ENCODE measurements at regions not wholly inside any gene's neighbourhood (a gene's known extent, or its start where the extent isn't known, plus 50 kb on each side); places are given as distances from the start of the nearest gene placed in this dataset.

DNA sequence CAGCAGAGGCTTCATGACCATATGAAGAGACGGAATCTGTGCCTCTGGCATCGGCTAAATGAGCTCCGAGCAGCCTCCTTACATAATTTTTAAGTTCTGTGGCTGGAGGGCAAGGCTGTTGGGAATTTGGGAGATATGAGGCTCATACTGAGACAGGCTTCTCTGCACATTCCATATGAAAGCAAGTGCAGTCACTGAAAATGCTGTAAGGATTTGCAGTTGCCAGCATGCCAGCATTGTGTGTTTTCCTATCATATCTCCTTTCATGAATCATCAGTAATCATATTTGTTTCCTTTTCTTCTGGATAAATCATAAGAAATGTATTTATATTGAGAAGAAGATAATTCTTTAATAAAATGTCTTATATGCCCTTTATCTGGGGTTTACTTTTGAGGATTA lies 775.4 kb downstream of the SEMA5A start:
- Histone ChIP-seq H3K9me3 (ENCODE audit: control insufficient read depth, low read length) (no peaks in the 10 kb centered on the region), H2AFZ (no peak overlapping the region), H3K4me1 (no peaks in the 10 kb centered on the region), H3K4me3 (ENCODE audit: low read depth, low read length) (no peak overlapping the region), H3K27ac (no peak overlapping the region), H3K36me3 (ENCODE audit: control insufficient read depth, insufficient read depth, low read length) (no peaks in the 10 kb centered on the region), H3K4me2 (ENCODE audit: low read length) (no peak overlapping the region), H3K79me2 (no peaks in the 10 kb centered on the region), H3K27me3 (ENCODE audit: control insufficient read depth, insufficient read depth, low read length) (no peaks in the 10 kb centered on the region), H3K9ac (no peak overlapping the region)
- TF ChIP-seq, protein P1, sequence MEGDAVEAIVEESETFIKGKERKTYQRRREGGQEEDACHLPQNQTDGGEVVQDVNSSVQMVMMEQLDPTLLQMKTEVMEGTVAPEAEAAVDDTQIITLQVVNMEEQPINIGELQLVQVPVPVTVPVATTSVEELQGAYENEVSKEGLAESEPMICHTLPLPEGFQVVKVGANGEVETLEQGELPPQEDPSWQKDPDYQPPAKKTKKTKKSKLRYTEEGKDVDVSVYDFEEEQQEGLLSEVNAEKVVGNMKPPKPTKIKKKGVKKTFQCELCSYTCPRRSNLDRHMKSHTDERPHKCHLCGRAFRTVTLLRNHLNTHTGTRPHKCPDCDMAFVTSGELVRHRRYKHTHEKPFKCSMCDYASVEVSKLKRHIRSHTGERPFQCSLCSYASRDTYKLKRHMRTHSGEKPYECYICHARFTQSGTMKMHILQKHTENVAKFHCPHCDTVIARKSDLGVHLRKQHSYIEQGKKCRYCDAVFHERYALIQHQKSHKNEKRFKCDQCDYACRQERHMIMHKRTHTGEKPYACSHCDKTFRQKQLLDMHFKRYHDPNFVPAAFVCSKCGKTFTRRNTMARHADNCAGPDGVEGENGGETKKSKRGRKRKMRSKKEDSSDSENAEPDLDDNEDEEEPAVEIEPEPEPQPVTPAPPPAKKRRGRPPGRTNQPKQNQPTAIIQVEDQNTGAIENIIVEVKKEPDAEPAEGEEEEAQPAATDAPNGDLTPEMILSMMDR (IDR thresholded peaks at IDR 0.05), result no peak

DNA sequence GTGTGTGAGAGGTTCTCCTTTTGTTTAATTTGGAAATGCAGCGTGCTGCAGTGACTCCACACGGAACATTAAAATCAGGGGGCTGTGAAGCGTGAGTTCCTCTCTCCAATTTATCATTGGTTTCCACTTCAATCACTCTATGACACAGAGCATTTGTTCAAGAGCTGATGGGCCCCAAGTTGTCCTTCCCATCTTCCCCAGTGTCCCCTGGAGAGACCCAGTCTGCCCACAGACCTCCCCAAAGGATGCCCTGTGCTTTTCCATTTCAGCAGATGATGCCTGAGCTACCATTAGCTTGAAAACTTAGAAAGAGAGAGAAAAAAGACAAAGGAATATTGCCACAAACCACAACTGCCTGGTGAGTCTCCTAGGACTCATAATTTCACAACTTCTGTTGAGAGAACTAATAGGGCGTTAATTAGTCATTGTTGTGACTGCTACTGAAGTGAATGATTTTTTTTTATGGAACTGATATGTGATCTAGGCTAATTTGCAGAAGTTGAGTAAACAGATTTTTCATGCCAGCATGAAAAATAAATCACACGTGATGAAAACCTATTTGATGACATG lies 772.7 kb downstream of the SEMA5A start:
- H3K4me3 ChIP-seq (ENCODE audit: low read depth, low read length), result no peak overlapping the region
- no peak overlapping the region for H2AFZ ChIP-seq
- TF ChIP-seq, protein P1 (IDR thresholded peaks at IDR 0.05), result no peak
- no peaks in the 10 kb centered on the region for H3K27me3 ChIP-seq (ENCODE audit: control insufficient read depth, insufficient read depth, low read length)
- H3K4me2 ChIP-seq (ENCODE audit: low read length), result no peak overlapping the region
- H3K36me3 ChIP-seq (ENCODE audit: control insufficient read depth, insufficient read depth, low read length), result no peaks in the 10 kb centered on the region
- H3K4me1 ChIP-seq, result no peaks in the 10 kb centered on the region
- no peaks in the 10 kb centered on the region for H3K9me3 ChIP-seq (ENCODE audit: control insufficient read depth, low read length)
- H3K9ac ChIP-seq, result no peak overlapping the region
- no peaks in the 10 kb centered on the region for H3K79me2 ChIP-seq
- H3K27ac ChIP-seq, result no peak overlapping the region

DNA sequence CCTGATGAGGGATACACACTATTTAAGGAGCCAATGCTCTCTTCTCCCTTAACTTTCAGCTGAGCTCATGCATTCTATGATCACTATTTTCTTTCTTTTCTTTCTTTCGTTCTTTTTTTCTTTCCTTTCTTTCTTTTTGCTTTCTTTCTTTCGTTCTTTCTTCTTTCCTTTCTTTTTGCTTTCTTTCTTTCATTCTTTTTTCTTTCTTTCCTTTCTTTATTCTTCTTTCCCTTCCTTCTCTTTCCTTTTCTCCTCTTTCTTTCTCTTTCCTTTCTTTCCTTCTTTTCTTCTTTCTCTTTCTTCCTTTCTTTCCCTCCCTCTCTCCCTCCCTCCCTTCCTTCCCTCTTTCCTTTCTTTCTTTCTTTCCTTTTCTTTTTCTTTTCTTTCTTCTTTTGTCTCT lies 761.2 kb downstream of the SEMA5A start:
- no peak overlapping the region for H3K27ac ChIP-seq
- no peaks in the 10 kb centered on the region for H3K9me3 ChIP-seq (ENCODE audit: control insufficient read depth, low read length)
- H3K4me3 ChIP-seq (ENCODE audit: low read depth, low read length), result no peak overlapping the region
- no peaks in the 10 kb centered on the region for H3K27me3 ChIP-seq (ENCODE audit: control insufficient read depth, insufficient read depth, low read length)
- H3K9ac ChIP-seq, result no peak overlapping the region
- no peak overlapping the region for H3K4me2 ChIP-seq (ENCODE audit: low read length)
- no peaks in the 10 kb centered on the region for H3K4me1 ChIP-seq
- no peaks in the 10 kb centered on the region for H3K79me2 ChIP-seq
- no peaks in the 10 kb centered on the region for H3K36me3 ChIP-seq (ENCODE audit: control insufficient read depth, insufficient read depth, low read length)
- H2AFZ ChIP-seq, result no peak overlapping the region
- TF ChIP-seq, protein P1 (IDR thresholded peaks at IDR 0.05), result no peak

DNA sequence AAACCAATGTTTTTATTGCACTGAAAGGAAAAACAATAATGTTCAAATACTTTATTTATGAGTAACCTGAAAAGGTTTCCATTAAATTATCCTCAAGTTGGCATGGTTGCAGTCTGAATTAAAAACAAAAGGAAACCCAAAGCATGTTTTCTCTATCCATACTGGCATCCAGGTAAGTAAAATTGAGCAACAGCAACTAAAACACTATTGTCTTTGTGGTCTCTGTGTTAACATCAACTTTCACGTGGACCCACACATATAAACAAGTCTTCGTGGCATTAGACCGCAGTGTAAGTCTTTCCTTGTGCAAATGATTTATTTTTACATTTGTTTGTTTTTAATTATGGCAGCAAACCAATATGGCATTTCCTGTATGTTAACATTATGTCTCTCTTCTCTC lies 757.6 kb downstream of the SEMA5A start:
- no peak overlapping the region for H3K4me2 ChIP-seq (ENCODE audit: low read length)

DNA sequence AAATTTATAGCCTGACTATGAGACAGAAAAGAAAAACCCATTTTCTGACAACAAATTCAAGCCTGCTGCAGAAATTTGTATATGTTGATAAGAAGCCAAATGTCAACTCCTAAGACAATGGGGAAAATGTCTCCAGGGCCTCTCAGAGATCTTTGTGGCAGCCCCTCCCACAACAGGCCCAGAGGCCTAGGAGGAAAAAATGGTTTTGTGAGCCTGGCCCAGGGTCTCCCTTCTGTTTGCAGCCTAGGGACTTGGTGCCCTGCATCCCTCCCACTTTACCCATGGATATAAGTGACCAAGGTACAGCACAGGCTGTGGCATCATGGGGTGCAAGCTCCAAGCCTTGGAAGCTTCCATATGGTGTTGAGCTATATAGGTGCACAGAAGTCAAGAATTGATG lies 740.2 kb downstream of the SEMA5A start:
- Histone ChIP-seq H3K36me3 (ENCODE audit: control insufficient read depth, insufficient read depth, low read length) (no peaks in the 10 kb centered on the region), H3K27ac (no peak overlapping the region), H3K79me2 (no peaks in the 10 kb centered on the region), H3K27me3 (ENCODE audit: control insufficient read depth, insufficient read depth, low read length) (no peaks in the 10 kb centered on the region), H3K4me3 (ENCODE audit: low read depth, low read length) (no peak overlapping the region), H3K9me3 (ENCODE audit: control insufficient read depth, low read length) (peaks cover 3% of the 10 kb centered on the region), H3K4me1 (no peaks in the 10 kb centered on the region), H2AFZ (no peak overlapping the region), H3K4me2 (ENCODE audit: low read length) (no peak overlapping the region), H3K9ac (no peak overlapping the region)
- TF ChIP-seq, protein P1 (IDR thresholded peaks at IDR 0.05), result no peak

More for the DNA sequence above, 757.6 kb downstream of the SEMA5A start:
- Histone ChIP-seq H3K4me3 (ENCODE audit: low read depth, low read length) (no peak overlapping the region), H2AFZ (no peak overlapping the region), H3K27ac (no peak overlapping the region), H3K27me3 (ENCODE audit: control insufficient read depth, insufficient read depth, low read length) (no peaks in the 10 kb centered on the region), H3K4me1 (no peaks in the 10 kb centered on the region), H3K36me3 (ENCODE audit: control insufficient read depth, insufficient read depth, low read length) (no peaks in the 10 kb centered on the region), H3K9ac (no peak overlapping the region), H3K79me2 (no peaks in the 10 kb centered on the region), H3K9me3 (ENCODE audit: control insufficient read depth, low read length) (no peaks in the 10 kb centered on the region)
- TF ChIP-seq, protein P1 (IDR thresholded peaks at IDR 0.05), result no peak

All from parathyroid adenoma (tissue), 2 donors.